A549 (cell line): ENCODE measurements at regions not wholly inside any gene's neighbourhood (a gene's known extent, or its start where the extent isn't known, plus 50 kb on each side); places are given as distances from the start of the nearest gene placed in this dataset.
"Not testable (repeated sequence)": the region's sequence is repeated elsewhere in the genome, so short reads cannot be mapped to it uniquely, and the experiment has no call there.

Experiments
- ATAC-seq, 2 experiments: fragments of 200-7000 bp in 1 of 2; fragments of >200 bp in 1 of 2; cut with Nextera tagmentation in 1 of 2; cut with Tn5 transposase in 1 of 2; 3 replicates each; pipeline versions ENCODE4 v1.8.0 to v1.9.1; 2018 to 2020; ENCODE audit warnings: mild to moderate bottlenecking in 1 of 2, moderate library complexity in 1 of 2
- CTCF ChIA-PET: fragments of 300-600 bp; sonication (Branson Sonifier 250); formaldehyde crosslinking; extraction: SDS; loops from one replicate; lab custom pipeline; 2021; ENCODE audit warnings: antibody characterized with exemption, inconsistent platforms; lab: Yijun Ruan, JAX
- POLR2A ChIA-PET: fragments of 350-600 bp; formaldehyde crosslinking; extraction: SDS; loops from one replicate; lab custom pipeline; 2021; ENCODE audit warnings: antibody characterized with exemption, inconsistent platforms; lab: Yijun Ruan, JAX
- DNase-seq, 2 experiments: peaks; one replicate each; pipeline versions ENCODE4 v3.0.0 to v3.0.0-alpha.2; 2011 to 2016; ENCODE audit warnings: low read depth in 1 of 2, low spot score in 1 of 2
- FAIRE-seq: peaks from 2 replicates; lab custom pipeline; 2011; peaks lifted over from hg19 to GRCh38; lab: Jason Lieb, UNC
- H3K27ac ChIP-seq, 2 experiments: fragments of >200 bp; sonication (Bioruptor Twin); formaldehyde crosslinking; 3 replicates each; pipeline ENCODE4 v1.5.1; 2016 to 2017
- H3K4me1 ChIP-seq: fragments of >200 bp; sonication (Bioruptor Twin); formaldehyde crosslinking; 3 replicates; pipeline ENCODE4 v1.6.1; 2016
- H3K4me2 ChIP-seq: fragments of >200 bp; sonication (Bioruptor Twin); formaldehyde crosslinking; 3 replicates; pipeline ENCODE4 v1.6.1; 2016
- H3K4me3 ChIP-seq: fragments of >200 bp; sonication (Bioruptor Twin); formaldehyde crosslinking; 3 replicates; pipeline ENCODE4 v1.5.1; 2016
- H3K9me3 ChIP-seq: fragments of >200 bp; sonication (Bioruptor Twin); formaldehyde crosslinking; 3 replicates; pipeline ENCODE4 v1.6.1; 2016
- BHLHE40 ChIP-seq: IDR thresholded peaks from 2 replicates; pipeline ENCODE4 v1.6.1; 2012; ENCODE audit warnings: low read depth, low read length, inconsistent platforms
- EHMT2 ChIP-seq: fragments of 200-600 bp; sonication (generic); IDR thresholded peaks from 2 replicates; pipeline ENCODE4 v1.6.1; 2016; ENCODE audit warnings: antibody characterized with exemption, low read depth, mild to moderate bottlenecking, moderate library complexity
- EP300 ChIP-seq, 2 experiments: fragments of >200 bp; sonication (Bioruptor Twin); formaldehyde crosslinking; IDR thresholded peaks; 2 replicates in 1 of 2; 3 replicates in 1 of 2; pipeline ENCODE4 v1.6.1; 2016 to 2017
- FOSB ChIP-seq: fragments of 250-450 bp; sonication (Bioruptor Pico); IDR thresholded peaks from 2 replicates; pipeline ENCODE4 v1.5.0; 2020; ENCODE audit warnings: mild to moderate bottlenecking, moderate library complexity
- FOXS1 ChIP-seq: fragments of 250-450 bp; sonication (Bioruptor Pico); IDR thresholded peaks from 2 replicates; pipeline ENCODE4 v1.5.0; 2020; ENCODE audit warnings: mild to moderate bottlenecking, moderate library complexity
- HOXB5 ChIP-seq: fragments of 250-450 bp; sonication (Bioruptor Pico); IDR thresholded peaks from 2 replicates; pipeline ENCODE4 v1.5.0; 2020; ENCODE audit warnings: mild to moderate bottlenecking, moderate library complexity
- JUNB ChIP-seq: fragments of >200 bp; sonication (Bioruptor Twin); formaldehyde crosslinking; IDR thresholded peaks from 2 replicates; pipeline ENCODE4 v1.6.1; 2016
- MYC ChIP-seq: IDR thresholded peaks from 2 replicates; pipeline ENCODE4 v1.6.1; 2012; ENCODE audit warnings: mild to moderate bottlenecking, inconsistent platforms, low read length, improper control_type of control experiment, borderline replicate concordance
- NFE2L2 ChIP-seq: fragments of 150-350 bp; conservative IDR thresholded peaks from 2 replicates; pipeline ENCODE4 v1.6.1; 2014; ENCODE audit warnings: low read length
- NPAS2 ChIP-seq: fragments of 250-450 bp; sonication (Bioruptor Pico); IDR thresholded peaks from 2 replicates; pipeline ENCODE4 v1.8.0; 2022; ENCODE audit warnings: mild to moderate bottlenecking, moderate library complexity, borderline replicate concordance
- POLR2A ChIP-seq: IDR thresholded peaks from 2 replicates; pipeline ENCODE4 v1.6.1; 2012; ENCODE audit warnings: mild to moderate bottlenecking, low read length
- SREBF2 ChIP-seq: fragments of 450-650 bp; IDR thresholded peaks from 2 replicates; pipeline ENCODE4 v1.6.1; 2014; ENCODE audit warnings: mild to moderate bottlenecking, moderate library complexity
- TFCP2L1 ChIP-seq: fragments of 250-450 bp; sonication (Bioruptor Pico); IDR thresholded peaks from 2 replicates; pipeline ENCODE4 v1.5.0; 2021; ENCODE audit warnings: mild to moderate bottlenecking
- ZFP36 ChIP-seq: fragments of 450-650 bp; IDR thresholded peaks from 2 replicates; pipeline ENCODE4 v1.6.1; 2014; ENCODE audit warnings: borderline replicate concordance; ENCODE audit not compliant: partially characterized antibody
- WGBS: methylation state at CpG from one replicate; pipeline ENCODE4 v1.1.6; 2017; ENCODE audit errors: missing lambda C conversion rate; 5-methylcytosine and 5-hydroxymethylcytosine counted together
- TF ChIP-seq, protein P1 (sequence below): fragments of 200-600 bp; sonication (generic); IDR thresholded peaks from 2 replicates; pipeline ENCODE4 v1.6.1; 2016; ENCODE audit warnings: antibody characterized with exemption, mild to moderate bottlenecking, moderate library complexity
- TF ChIP-seq, protein P2 (sequence below): IDR thresholded peaks from 2 replicates; pipeline ENCODE4 v1.6.1; 2012
- TF ChIP-seq, protein P3 (sequence below): fragments of >200 bp; sonication (Bioruptor Twin); formaldehyde crosslinking; IDR thresholded peaks from 3 replicates; pipeline ENCODE4 v1.5.1; 2016
- TF ChIP-seq, protein P4 (sequence below): fragments of >200 bp; sonication (Bioruptor Twin); formaldehyde crosslinking; IDR thresholded peaks from 2 replicates; pipeline ENCODE4 v1.6.1; 2016

DNA sequence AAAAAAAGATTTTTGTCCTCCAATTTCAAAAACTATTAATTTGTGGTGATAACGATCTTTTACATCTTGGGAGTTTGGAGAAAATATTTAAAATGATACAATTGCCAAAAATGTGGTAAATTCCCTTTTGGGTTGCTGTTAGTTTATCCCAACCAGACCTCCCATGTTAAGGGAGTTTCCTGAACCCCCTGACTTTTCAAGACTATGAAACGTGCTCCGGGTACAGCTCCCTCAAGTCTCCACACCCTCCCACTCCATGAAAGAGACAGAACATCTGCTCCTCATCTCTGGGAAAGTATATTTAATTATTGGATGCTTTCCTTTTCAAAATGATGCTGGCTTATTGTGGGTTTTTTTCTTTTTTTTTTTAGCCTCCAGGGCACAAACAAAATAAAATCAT, 534.6 kb upstream of the NRP1 start:
- no peak for FAIRE-seq
- no peak overlapping the region for H3K4me3 ChIP-seq
- no peak for ATAC-seq
- H3K4me1 ChIP-seq: no peaks in the 10 kb centered on the region
- H3K9me3 ChIP-seq: no peaks in the 10 kb centered on the region
- no peak overlapping the region for H3K4me2 ChIP-seq
- no peak overlapping the region for H3K27ac ChIP-seq
- TF ChIP-seq, protein P1, sequence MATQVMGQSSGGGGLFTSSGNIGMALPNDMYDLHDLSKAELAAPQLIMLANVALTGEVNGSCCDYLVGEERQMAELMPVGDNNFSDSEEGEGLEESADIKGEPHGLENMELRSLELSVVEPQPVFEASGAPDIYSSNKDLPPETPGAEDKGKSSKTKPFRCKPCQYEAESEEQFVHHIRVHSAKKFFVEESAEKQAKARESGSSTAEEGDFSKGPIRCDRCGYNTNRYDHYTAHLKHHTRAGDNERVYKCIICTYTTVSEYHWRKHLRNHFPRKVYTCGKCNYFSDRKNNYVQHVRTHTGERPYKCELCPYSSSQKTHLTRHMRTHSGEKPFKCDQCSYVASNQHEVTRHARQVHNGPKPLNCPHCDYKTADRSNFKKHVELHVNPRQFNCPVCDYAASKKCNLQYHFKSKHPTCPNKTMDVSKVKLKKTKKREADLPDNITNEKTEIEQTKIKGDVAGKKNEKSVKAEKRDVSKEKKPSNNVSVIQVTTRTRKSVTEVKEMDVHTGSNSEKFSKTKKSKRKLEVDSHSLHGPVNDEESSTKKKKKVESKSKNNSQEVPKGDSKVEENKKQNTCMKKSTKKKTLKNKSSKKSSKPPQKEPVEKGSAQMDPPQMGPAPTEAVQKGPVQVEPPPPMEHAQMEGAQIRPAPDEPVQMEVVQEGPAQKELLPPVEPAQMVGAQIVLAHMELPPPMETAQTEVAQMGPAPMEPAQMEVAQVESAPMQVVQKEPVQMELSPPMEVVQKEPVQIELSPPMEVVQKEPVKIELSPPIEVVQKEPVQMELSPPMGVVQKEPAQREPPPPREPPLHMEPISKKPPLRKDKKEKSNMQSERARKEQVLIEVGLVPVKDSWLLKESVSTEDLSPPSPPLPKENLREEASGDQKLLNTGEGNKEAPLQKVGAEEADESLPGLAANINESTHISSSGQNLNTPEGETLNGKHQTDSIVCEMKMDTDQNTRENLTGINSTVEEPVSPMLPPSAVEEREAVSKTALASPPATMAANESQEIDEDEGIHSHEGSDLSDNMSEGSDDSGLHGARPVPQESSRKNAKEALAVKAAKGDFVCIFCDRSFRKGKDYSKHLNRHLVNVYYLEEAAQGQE: no peak
- no peak for TF ChIP-seq BHLHE40
- no peak for TF ChIP-seq EP300 (IDR thresholded peaks at IDR 0.05)
- TF ChIP-seq POLR2A: no peak
- no peak for TF ChIP-seq MYC
- TF ChIP-seq FOSB (CRISPR knock-in tag): no peak
- TF ChIP-seq NFE2L2: no peak
- no peak for TF ChIP-seq NPAS2 (CRISPR knock-in tag)
- no peak for TF ChIP-seq FOXS1 (CRISPR knock-in tag)
- TF ChIP-seq ZFP36: no peak
- no peak for TF ChIP-seq TFCP2L1
- TF ChIP-seq, all 56 proteins: peak for 0
- ChIA-PET POLR2A (no interaction called here), CTCF (interaction anchor here (0.6 to 1.4 kb wide), 2 partner anchors 15 to 668 kb away, joined by 3 read pairs; no protein-coding TSS in a partner anchor)
- DNase-seq: no peak
- WGBS: 77% methylated on average over 3 of the region's 3 CpGs

DNA sequence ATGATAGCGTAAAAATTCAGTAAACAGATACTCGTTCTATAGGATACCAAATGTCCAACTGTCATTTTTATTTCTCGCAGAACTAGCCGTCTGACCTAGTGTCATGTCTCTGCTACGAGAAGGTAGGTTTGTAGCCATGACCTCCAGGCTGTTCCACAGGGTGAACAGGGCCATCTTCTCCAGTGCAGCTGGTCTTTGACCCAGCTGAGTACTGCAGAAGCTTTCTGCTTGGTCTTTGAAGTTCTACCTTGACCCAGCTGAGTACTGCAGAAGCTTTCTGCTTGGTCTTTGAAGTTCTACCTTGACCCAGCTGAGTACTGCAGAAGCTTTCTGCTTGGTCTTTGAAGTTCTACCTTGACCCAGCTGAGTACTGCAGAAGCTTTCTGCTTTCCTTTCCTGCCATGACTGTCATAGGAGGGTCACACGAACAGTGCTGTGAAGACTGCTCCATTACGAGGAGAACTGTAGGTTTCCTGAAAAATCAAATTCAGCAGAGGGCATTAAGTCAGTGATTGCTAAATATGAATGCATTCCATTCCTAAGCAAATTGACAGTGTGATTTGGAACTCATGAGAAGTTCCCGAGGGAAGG, 532.8 kb upstream of the NRP1 start:
- POLR2A ChIA-PET, H3K27ac ChIP-seq, H3K4me2 ChIP-seq, ATAC-seq, FAIRE-seq, H3K4me1 ChIP-seq, CTCF ChIA-PET, DNase-seq, H3K4me3 ChIP-seq, H3K9me3 ChIP-seq: not testable (repeated sequence)
- 83% methylated on average over 8 of the region's 8 CpGs for WGBS

DNA sequence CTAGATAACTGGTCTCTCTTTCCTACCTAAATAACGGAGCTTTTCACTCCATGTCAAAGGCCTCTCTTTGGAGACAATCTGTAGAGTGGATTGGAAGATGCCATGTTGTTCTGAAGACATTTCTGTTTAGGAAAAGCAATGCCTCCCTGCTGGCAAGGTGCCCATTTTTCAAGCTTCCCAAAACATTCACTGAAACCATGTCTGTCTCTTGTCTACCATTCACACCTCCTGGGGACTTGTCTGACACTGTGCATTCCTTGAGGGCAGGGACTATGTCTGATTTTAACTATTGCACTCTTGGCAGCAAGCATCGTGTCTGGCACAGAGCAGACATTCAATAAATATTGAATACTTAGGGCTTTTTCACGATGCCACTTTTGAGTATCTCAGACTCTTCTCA, 528.9 kb upstream of the NRP1 start:
- no peaks in the 10 kb centered on the region for H3K4me1 ChIP-seq
- H3K4me3 ChIP-seq: no peak overlapping the region
- TF ChIP-seq EHMT2 (no peak), JUNB (no peak), SREBF2 (no peak), HOXB5 (CRISPR knock-in tag) (no peak), ZFP36 (no peak)
- TF ChIP-seq, protein P2, sequence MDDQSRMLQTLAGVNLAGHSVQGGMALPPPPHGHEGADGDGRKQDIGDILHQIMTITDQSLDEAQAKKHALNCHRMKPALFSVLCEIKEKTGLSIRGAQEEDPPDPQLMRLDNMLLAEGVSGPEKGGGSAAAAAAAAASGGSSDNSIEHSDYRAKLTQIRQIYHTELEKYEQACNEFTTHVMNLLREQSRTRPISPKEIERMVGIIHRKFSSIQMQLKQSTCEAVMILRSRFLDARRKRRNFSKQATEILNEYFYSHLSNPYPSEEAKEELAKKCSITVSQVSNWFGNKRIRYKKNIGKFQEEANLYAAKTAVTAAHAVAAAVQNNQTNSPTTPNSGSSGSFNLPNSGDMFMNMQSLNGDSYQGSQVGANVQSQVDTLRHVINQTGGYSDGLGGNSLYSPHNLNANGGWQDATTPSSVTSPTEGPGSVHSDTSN: no peak
- TF ChIP-seq, protein P3, sequence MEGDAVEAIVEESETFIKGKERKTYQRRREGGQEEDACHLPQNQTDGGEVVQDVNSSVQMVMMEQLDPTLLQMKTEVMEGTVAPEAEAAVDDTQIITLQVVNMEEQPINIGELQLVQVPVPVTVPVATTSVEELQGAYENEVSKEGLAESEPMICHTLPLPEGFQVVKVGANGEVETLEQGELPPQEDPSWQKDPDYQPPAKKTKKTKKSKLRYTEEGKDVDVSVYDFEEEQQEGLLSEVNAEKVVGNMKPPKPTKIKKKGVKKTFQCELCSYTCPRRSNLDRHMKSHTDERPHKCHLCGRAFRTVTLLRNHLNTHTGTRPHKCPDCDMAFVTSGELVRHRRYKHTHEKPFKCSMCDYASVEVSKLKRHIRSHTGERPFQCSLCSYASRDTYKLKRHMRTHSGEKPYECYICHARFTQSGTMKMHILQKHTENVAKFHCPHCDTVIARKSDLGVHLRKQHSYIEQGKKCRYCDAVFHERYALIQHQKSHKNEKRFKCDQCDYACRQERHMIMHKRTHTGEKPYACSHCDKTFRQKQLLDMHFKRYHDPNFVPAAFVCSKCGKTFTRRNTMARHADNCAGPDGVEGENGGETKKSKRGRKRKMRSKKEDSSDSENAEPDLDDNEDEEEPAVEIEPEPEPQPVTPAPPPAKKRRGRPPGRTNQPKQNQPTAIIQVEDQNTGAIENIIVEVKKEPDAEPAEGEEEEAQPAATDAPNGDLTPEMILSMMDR: no peak
- TF ChIP-seq, protein P4, sequence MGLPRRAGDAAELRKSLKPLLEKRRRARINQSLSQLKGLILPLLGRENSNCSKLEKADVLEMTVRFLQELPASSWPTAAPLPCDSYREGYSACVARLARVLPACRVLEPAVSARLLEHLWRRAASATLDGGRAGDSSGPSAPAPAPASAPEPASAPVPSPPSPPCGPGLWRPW: no peak
- ATAC-seq (no peak), DNase-seq (no peak), FAIRE-seq (no peak)
- no peak overlapping the region for H3K4me2 ChIP-seq
- 75% methylated on average over 3 of the region's 3 CpGs for WGBS
- no peak overlapping the region for H3K27ac ChIP-seq
- H3K9me3 ChIP-seq: no peaks in the 10 kb centered on the region
- CTCF ChIA-PET: no interaction called here
- POLR2A ChIA-PET: no interaction called here
